GM06990 (cell line): ENCODE measurements at regions not wholly inside any gene's neighbourhood (a gene's known extent, or its start where the extent isn't known, plus 50 kb on each side); places are given as distances from the start of the nearest gene placed in this dataset.
A peak's percentile ranks its signal among the peaks of the same experiment; 100 is the strongest.

Experiments
- DNase-seq: peaks from one replicate; pipeline ENCODE4 v3.0.0-alpha.2; 2011; ENCODE audit not compliant: insufficient read length; ENCODE audit errors: extremely low read depth
- H3K27me3 ChIP-seq: replicated peaks from 2 replicates; pipeline ENCODE4 v1.6.0; 2011; ENCODE audit warnings: low read length; ENCODE audit not compliant: control insufficient read depth, insufficient read depth
- H3K36me3 ChIP-seq: 2 replicates; pipeline ENCODE4 v1.5.1; 2011; ENCODE audit warnings: low read length; ENCODE audit not compliant: control insufficient read depth, insufficient read depth
- H3K4me3 ChIP-seq: replicated peaks from 2 replicates; pipeline ENCODE4 v1.5.1; 2011; ENCODE audit warnings: low read depth, mild to moderate bottlenecking, control low read depth, low read length
- TF ChIP-seq, protein P1 (sequence below): IDR thresholded peaks from 2 replicates; pipeline ENCODE4 v1.5.1; 2011; ENCODE audit warnings: low read length, control low read depth, mild to moderate bottlenecking, inconsistent platforms; ENCODE audit not compliant: insufficient read depth, poor library complexity, severe bottlenecking

DNA sequence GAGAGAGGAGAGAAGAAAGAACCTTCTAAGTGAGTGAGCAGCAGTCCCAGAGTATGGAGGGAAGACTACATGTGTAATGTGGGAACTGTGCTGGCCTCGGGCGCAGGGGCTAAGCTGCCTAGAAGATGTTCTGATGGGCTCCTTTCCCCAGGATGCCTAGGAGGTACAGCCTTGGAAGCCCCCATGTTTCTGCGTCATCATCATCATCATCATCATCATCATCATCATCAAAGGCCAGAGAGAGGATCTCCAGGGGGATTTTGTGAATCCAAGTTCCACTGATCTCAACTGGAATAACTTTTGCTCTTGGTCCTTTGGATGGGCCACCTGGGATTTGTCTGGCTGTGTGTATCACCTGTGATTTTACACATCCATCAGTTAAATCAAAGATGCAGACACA is 86.0 kb downstream of the BUB3 start:
- no peak overlapping the region for H3K4me3 ChIP-seq
- no peaks in the 10 kb centered on the region for H3K36me3 ChIP-seq
- DNase-seq: no peak
- TF ChIP-seq, protein P1, sequence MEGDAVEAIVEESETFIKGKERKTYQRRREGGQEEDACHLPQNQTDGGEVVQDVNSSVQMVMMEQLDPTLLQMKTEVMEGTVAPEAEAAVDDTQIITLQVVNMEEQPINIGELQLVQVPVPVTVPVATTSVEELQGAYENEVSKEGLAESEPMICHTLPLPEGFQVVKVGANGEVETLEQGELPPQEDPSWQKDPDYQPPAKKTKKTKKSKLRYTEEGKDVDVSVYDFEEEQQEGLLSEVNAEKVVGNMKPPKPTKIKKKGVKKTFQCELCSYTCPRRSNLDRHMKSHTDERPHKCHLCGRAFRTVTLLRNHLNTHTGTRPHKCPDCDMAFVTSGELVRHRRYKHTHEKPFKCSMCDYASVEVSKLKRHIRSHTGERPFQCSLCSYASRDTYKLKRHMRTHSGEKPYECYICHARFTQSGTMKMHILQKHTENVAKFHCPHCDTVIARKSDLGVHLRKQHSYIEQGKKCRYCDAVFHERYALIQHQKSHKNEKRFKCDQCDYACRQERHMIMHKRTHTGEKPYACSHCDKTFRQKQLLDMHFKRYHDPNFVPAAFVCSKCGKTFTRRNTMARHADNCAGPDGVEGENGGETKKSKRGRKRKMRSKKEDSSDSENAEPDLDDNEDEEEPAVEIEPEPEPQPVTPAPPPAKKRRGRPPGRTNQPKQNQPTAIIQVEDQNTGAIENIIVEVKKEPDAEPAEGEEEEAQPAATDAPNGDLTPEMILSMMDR: no peak
- no peaks in the 10 kb centered on the region for H3K27me3 ChIP-seq

DNA sequence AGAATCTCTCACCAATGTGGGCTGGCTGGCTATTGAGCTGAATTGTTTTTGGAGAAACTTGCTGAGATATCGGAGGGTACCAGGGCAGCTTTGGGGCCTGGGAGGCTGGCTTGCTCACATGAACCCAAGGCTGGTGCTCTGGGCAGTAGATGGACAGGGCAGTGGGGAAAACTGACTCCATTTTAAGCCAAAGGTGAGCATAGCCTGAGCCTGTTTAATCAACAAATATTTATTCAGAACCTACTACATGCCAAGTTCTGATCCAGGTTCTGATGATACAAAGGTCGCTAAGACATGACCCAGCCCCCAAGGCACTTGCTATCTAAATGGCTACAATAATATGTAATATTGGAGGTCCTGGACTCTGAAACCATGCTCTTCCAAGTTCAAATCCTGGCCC is 86.6 kb downstream of the BUB3 start:
- Histone ChIP-seq H3K4me3 (no peak overlapping the region), H3K27me3 (no peaks in the 10 kb centered on the region), H3K36me3 (no peaks in the 10 kb centered on the region)
- DNase-seq: no peak
- TF ChIP-seq, protein P1: no peak

GRCh38 chr10:123241391-123242141 is 87.4 kb downstream of the BUB3 start:
- TF ChIP-seq, protein P1: no peak
- Histone ChIP-seq H3K36me3 (no peaks in the 10 kb centered on the region), H3K4me3 (no peak overlapping the region), H3K27me3 (no peaks in the 10 kb centered on the region)
- DNase-seq: no peak

- Histone ChIP-seq H3K27me3 (no peaks in the 10 kb centered on the region), H3K36me3 (no peaks in the 10 kb centered on the region), H3K4me3 (no peak overlapping the region)
- TF ChIP-seq, protein P1: no peak
- DNase-seq: no peak
Observed at GRCh38 chr10:123244747-123245146, 90.5 kb downstream of the BUB3 start.

DNA sequence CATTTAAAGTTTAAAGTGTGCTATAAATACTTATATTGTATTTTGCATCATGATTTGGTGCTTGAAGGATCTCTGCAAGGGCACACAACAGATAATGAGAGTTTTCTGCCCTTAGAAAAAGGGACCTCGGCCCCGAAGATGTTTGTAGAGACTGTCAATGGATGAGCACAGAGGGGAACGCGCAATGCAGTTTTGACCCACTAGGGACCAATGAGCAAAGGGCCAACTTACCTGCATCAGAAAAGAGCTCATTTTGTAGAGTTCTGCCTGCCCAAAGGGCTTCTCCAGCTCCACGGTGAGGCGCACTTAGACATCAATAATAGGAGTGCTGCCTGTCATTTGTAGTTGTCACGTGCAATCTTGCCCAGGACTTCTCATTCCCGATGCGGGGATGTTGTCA is 91.1 kb downstream of the BUB3 start:
- TF ChIP-seq, protein P1: peak; percentile 13
- Histone ChIP-seq H3K27me3 (no peaks in the 10 kb centered on the region), H3K4me3 (no peak overlapping the region), H3K36me3 (no peaks in the 10 kb centered on the region)
- no peak for DNase-seq

- TF ChIP-seq, protein P1: no peak
Observed at GRCh38 chr10:123249894-123250293, 95.7 kb downstream of the BUB3 start.

More at GRCh38 chr10:123249894-123250293, 95.7 kb downstream of the BUB3 start:
- Histone ChIP-seq H3K36me3 (no peaks in the 10 kb centered on the region), H3K27me3 (no peaks in the 10 kb centered on the region), H3K4me3 (no peak overlapping the region)
- no peak for DNase-seq
